ENCODE measurements at regions not wholly inside any gene's neighbourhood (a gene's known extent, or its start where the extent isn't known, plus 50 kb on each side); places are given as distances from the start of the nearest gene placed in this dataset.

GRCh38 chr5:103840600-103840999 lies 278.0 kb upstream of the NUDT12 start:
- no peak for TF ChIP-seq CTCF (IDR thresholded peaks at IDR 0.05; ENCODE audit: poor library complexity)
- no peak for TF ChIP-seq EZH2 (IDR thresholded peaks at IDR 0.05; ENCODE audit: borderline replicate concordance)
